ENCODE measurements at regions not wholly inside any gene's neighbourhood (a gene's known extent, or its start where the extent isn't known, plus 50 kb on each side); places are given as distances from the start of the nearest gene placed in this dataset.

DNA sequence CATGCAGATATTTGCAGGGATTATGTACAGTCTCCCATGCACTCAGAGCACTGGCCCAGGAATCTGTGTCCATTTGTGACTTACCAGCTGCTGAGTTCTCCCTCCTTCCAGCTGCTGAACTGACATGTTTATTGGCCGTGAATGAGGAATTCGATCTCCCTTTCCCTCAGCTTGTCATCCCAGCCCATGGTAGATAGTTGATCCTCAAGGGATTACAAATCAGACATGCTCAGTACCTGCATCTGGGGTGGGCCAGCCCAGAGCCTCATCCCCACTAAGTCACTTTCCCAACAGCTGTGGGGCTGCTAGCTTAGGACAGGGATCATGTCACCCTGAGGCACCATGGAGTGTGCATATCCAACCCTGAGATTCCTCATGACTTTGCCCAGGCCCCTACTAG lies 1284.9 kb upstream of the LRRTM1 start:
- TF ChIP-seq EZH2phosphoT487 (IDR thresholded peaks at IDR 0.05; ENCODE audit: insufficient read depth, low read depth): no peak
- TF ChIP-seq EZH2 (IDR thresholded peaks at IDR 0.05; ENCODE audit: insufficient read depth, poor library complexity, severe bottlenecking): no peak

Measured in GM23248 (cell line).